ENCODE measurements at regions not wholly inside any gene's neighbourhood (a gene's known extent, or its start where the extent isn't known, plus 50 kb on each side); places are given as distances from the start of the nearest gene placed in this dataset.

DNA sequence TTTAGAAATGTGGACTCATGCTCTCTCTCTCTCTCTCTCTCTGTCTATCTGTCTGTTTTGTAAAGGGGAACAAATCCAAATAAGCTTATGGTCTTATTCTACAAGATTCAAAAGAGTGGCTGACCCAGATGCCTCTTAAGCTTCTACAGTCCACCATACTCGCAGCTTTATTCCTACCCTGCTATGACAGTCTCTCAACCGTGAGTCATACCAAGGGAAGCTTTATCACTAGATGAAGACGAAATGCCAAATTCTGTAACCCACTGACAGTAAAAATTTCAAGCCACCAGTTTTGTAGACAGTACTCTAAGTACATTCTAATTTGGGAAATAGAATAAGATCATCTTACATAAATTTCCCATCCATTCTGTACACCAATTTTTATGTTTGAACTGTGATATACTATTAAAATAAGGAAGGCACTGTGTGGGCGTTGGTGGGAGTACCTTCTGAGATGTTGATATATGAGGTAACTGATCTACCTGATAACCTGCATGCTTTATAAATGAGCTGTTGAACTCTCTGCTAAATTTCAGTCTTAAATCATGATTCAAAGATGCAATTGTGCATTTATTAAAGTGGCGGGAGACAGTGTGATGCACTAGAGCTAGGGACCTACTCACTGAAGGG, 153.2 kb downstream of the KLF6 start:
- POLR2A ChIA-PET: no interaction called here
- no peaks in the 10 kb centered on the region for H3K79me2 ChIP-seq (ENCODE audit: insufficient read depth)
- TF ChIP-seq TCF12 (IDR thresholded peaks at IDR 0.05): no peak
- TF ChIP-seq TEAD4 (IDR thresholded peaks at IDR 0.05; ENCODE audit: borderline replicate concordance, insufficient read depth): no peak
- no peak for TF ChIP-seq ELF1 (IDR thresholded peaks at IDR 0.05)
- no peak for TF ChIP-seq GABPA (IDR thresholded peaks at IDR 0.05; ENCODE audit: low read depth)
- no peak for TF ChIP-seq RCOR1 (IDR thresholded peaks at IDR 0.05; ENCODE audit: low read length)
- TF ChIP-seq RAD21 (IDR thresholded peaks at IDR 0.05; ENCODE audit: low read length): no peak
- no peak for TF ChIP-seq SMC3 (IDR thresholded peaks at IDR 0.05; ENCODE audit: low read depth, low read length)
- TF ChIP-seq, protein P1, sequence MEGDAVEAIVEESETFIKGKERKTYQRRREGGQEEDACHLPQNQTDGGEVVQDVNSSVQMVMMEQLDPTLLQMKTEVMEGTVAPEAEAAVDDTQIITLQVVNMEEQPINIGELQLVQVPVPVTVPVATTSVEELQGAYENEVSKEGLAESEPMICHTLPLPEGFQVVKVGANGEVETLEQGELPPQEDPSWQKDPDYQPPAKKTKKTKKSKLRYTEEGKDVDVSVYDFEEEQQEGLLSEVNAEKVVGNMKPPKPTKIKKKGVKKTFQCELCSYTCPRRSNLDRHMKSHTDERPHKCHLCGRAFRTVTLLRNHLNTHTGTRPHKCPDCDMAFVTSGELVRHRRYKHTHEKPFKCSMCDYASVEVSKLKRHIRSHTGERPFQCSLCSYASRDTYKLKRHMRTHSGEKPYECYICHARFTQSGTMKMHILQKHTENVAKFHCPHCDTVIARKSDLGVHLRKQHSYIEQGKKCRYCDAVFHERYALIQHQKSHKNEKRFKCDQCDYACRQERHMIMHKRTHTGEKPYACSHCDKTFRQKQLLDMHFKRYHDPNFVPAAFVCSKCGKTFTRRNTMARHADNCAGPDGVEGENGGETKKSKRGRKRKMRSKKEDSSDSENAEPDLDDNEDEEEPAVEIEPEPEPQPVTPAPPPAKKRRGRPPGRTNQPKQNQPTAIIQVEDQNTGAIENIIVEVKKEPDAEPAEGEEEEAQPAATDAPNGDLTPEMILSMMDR (IDR thresholded peaks at IDR 0.05): no peak
- TF ChIP-seq TAF1 (IDR thresholded peaks at IDR 0.05; ENCODE audit: borderline replicate concordance, low read depth, low read length): no peak
- TF ChIP-seq MEF2A (IDR thresholded peaks at IDR 0.05; ENCODE audit: borderline replicate concordance, low read depth): no peak
- TF ChIP-seq FOXM1 (IDR thresholded peaks at IDR 0.05; ENCODE audit: low read depth): no peak
- TF ChIP-seq JUND (IDR thresholded peaks at IDR 0.05): no peak
- TF ChIP-seq SIN3A (IDR thresholded peaks at IDR 0.05; ENCODE audit: borderline replicate concordance, low read depth, low read length): no peak
- no peak overlapping the region for H3K9ac ChIP-seq
- no peaks in the 10 kb centered on the region for H4K20me1 ChIP-seq (ENCODE audit: insufficient read depth)
- no peaks in the 10 kb centered on the region for H3K9me2 ChIP-seq
- H3K36me3 ChIP-seq (replicated peaks in 1 of 2; ENCODE audit: control insufficient read depth in 1 of 2, insufficient read depth in 2 of 2, low read length in 1 of 2): no peaks in the 10 kb centered on the region
- H3K9me3 ChIP-seq: no peaks in the 10 kb centered on the region
- peaks cover 11% of the 10 kb centered on the region for H3F3A ChIP-seq (replicated peaks; ENCODE audit: insufficient read depth)
- DNase-seq: no peak
- peaks cover 4 to 6% of the 10 kb centered on the region in 2 experiments; a peak in 2 of 4 replicates for H3K4me1 ChIP-seq (ENCODE audit: control insufficient read depth in 1 of 2, insufficient read depth in 2 of 2, low read depth in 1 of 2, low read length in 1 of 2)
- H3K27me3 ChIP-seq (ENCODE audit: insufficient read depth): no peaks in the 10 kb centered on the region
- no peak overlapping the region for H3K27ac ChIP-seq (ENCODE audit: low read depth in 2 of 2, low read length in 1 of 2)
- CTCF ChIA-PET: interaction anchor here (1.1 to 1.9 kb wide), 2 partner anchors 8 to 10 kb away, joined by 3 to 5 read pairs; no protein-coding TSS in a partner anchor
- WGBS (ENCODE audit: low lambda C conversion rate): 54% methylated on average over 5 of the region's 5 CpGs
- no peak overlapping the region for H2AFZ ChIP-seq (ENCODE audit: low read depth)
- H3K4me2 ChIP-seq: no peak overlapping the region
- no peak overlapping the region for H3K4me3 ChIP-seq (ENCODE audit: low read depth in 2 of 2, low read length in 1 of 2)

DNA sequence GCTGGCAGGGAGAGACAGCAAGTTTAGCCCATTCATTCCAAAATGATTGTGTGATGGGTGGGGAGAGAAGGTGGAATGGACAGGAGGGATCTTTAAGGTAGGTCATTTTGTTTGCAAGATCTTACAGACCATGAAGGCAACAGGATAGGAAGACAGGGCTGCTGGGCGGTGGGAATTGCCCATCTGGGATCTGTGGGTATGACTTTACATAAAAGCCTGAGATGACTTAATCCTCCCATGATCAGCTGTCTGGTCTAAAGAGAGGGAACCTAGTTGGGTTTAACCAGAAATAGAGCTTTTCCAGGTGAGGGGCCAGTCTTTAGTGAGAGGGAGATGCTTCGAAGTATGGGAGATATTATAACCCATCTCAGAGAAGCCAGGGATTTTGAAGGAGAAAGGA, 153.7 kb downstream of the KLF6 start:
- Histone ChIP-seq H3K9ac (no peak overlapping the region), H3K4me2 (no peak overlapping the region), H4K20me1 (ENCODE audit: insufficient read depth) (no peaks in the 10 kb centered on the region), H3K79me2 (ENCODE audit: insufficient read depth) (no peaks in the 10 kb centered on the region), H3K9me3 (no peaks in the 10 kb centered on the region), H3F3A (replicated peaks; ENCODE audit: insufficient read depth) (peaks cover 11% of the 10 kb centered on the region), H2AFZ (ENCODE audit: low read depth) (no peak overlapping the region), H3K27ac (ENCODE audit: low read depth in 2 of 2, low read length in 1 of 2) (no peak overlapping the region), H3K9me2 (no peaks in the 10 kb centered on the region), H3K27me3 (ENCODE audit: insufficient read depth) (no peaks in the 10 kb centered on the region), H3K36me3 (replicated peaks in 1 of 2; ENCODE audit: control insufficient read depth in 1 of 2, insufficient read depth in 2 of 2, low read length in 1 of 2) (no peaks in the 10 kb centered on the region), H3K4me1 (ENCODE audit: control insufficient read depth in 1 of 2, insufficient read depth in 2 of 2, low read depth in 1 of 2, low read length in 1 of 2) (peaks cover 0 to under 1% of the 10 kb centered on the region in 2 experiments; a peak in 1 of 4 replicates), H3K4me3 (ENCODE audit: low read depth in 2 of 2, low read length in 1 of 2) (no peak overlapping the region)
- no peak for DNase-seq
- POLR2A ChIA-PET: no interaction called here
- 81% methylated on average over 2 of the region's 2 CpGs for WGBS (ENCODE audit: low lambda C conversion rate)
- CTCF ChIA-PET: no interaction called here
- TF ChIP-seq RXRA (IDR thresholded peaks at IDR 0.05; ENCODE audit: borderline replicate concordance, low read depth) (no peak), CHD2 (IDR thresholded peaks at IDR 0.05; ENCODE audit: low read length, partially characterized antibody) (no peak), EP300 (IDR thresholded peaks at IDR 0.05; ENCODE audit: borderline replicate concordance in 1 of 2, low read depth in 1 of 2, low read length in 1 of 2) (no peak), ELF1 (IDR thresholded peaks at IDR 0.05) (no peak), RFX5 (IDR thresholded peaks at IDR 0.05; ENCODE audit: low read length) (no peak)
- TF ChIP-seq, protein P2, sequence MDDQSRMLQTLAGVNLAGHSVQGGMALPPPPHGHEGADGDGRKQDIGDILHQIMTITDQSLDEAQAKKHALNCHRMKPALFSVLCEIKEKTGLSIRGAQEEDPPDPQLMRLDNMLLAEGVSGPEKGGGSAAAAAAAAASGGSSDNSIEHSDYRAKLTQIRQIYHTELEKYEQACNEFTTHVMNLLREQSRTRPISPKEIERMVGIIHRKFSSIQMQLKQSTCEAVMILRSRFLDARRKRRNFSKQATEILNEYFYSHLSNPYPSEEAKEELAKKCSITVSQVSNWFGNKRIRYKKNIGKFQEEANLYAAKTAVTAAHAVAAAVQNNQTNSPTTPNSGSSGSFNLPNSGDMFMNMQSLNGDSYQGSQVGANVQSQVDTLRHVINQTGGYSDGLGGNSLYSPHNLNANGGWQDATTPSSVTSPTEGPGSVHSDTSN (IDR thresholded peaks at IDR 0.05): no peak
- TF ChIP-seq, protein P3, sequence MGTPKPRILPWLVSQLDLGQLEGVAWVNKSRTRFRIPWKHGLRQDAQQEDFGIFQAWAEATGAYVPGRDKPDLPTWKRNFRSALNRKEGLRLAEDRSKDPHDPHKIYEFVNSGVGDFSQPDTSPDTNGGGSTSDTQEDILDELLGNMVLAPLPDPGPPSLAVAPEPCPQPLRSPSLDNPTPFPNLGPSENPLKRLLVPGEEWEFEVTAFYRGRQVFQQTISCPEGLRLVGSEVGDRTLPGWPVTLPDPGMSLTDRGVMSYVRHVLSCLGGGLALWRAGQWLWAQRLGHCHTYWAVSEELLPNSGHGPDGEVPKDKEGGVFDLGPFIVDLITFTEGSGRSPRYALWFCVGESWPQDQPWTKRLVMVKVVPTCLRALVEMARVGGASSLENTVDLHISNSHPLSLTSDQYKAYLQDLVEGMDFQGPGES (IDR thresholded peaks at IDR 0.05; ENCODE audit: low read depth, low read length): no peak
- TF ChIP-seq, protein P4, sequence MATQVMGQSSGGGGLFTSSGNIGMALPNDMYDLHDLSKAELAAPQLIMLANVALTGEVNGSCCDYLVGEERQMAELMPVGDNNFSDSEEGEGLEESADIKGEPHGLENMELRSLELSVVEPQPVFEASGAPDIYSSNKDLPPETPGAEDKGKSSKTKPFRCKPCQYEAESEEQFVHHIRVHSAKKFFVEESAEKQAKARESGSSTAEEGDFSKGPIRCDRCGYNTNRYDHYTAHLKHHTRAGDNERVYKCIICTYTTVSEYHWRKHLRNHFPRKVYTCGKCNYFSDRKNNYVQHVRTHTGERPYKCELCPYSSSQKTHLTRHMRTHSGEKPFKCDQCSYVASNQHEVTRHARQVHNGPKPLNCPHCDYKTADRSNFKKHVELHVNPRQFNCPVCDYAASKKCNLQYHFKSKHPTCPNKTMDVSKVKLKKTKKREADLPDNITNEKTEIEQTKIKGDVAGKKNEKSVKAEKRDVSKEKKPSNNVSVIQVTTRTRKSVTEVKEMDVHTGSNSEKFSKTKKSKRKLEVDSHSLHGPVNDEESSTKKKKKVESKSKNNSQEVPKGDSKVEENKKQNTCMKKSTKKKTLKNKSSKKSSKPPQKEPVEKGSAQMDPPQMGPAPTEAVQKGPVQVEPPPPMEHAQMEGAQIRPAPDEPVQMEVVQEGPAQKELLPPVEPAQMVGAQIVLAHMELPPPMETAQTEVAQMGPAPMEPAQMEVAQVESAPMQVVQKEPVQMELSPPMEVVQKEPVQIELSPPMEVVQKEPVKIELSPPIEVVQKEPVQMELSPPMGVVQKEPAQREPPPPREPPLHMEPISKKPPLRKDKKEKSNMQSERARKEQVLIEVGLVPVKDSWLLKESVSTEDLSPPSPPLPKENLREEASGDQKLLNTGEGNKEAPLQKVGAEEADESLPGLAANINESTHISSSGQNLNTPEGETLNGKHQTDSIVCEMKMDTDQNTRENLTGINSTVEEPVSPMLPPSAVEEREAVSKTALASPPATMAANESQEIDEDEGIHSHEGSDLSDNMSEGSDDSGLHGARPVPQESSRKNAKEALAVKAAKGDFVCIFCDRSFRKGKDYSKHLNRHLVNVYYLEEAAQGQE (IDR thresholded peaks at IDR 0.05; ENCODE audit: low read depth, low read length): no peak

Data from SK-N-SH (cell line).